ENCODE measurements at regions not wholly inside any gene's neighbourhood (a gene's known extent, or its start where the extent isn't known, plus 50 kb on each side); places are given as distances from the start of the nearest gene placed in this dataset.

DNA sequence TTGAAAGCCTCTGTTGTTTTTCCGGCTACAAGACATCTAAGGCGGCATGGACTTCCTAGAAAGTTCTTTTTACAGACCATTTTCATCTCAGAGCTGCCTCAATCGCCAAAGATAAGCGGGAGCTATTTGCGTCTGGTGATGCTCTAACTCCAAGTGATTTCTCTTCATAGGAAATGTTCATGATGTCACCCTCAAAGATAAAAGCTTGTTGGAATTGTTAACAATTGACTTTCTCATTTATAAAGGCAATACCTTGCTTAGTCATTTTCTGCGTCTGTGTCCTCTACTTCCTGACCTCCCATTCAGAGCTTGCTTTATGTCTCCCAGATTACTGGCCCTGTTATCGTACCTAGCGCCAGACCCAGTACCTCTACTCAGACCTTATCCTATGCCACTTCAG lies 259.0 kb upstream of the G2E3 start:
- Histone ChIP-seq H3K4me1 (ENCODE audit: control insufficient read depth, extremely low read depth, insufficient read depth, low read length) (no peaks in the 10 kb centered on the region), H3K4me2 (ENCODE audit: extremely low read depth, insufficient read depth, low read length) (no peak overlapping the region), H2AFZ (ENCODE audit: low read length) (no peak overlapping the region), H3K4me3 (replicated peaks in 1 of 4; ENCODE audit: control extremely low read depth in 1 of 4, insufficient read depth in 1 of 4, low read depth in 3 of 4, low read length in 4 of 4) (no peak overlapping the region), H3K79me2 (ENCODE audit: control insufficient read depth, insufficient read depth, low read length) (no peaks in the 10 kb centered on the region), H3K36me3 (ENCODE audit: control insufficient read depth, insufficient read depth, low read length) (no peaks in the 10 kb centered on the region), H3K27me3 (ENCODE audit: control insufficient read depth, insufficient read depth, low read length) (no peaks in the 10 kb centered on the region), H3K27ac (ENCODE audit: insufficient read depth, low read length) (no peak overlapping the region), H3K9ac (ENCODE audit: insufficient read depth, low read length) (no peak overlapping the region), H4K20me1 (ENCODE audit: control insufficient read depth, extremely low read depth, insufficient read depth, low read length) (no peaks in the 10 kb centered on the region), H3K9me3 (ENCODE audit: control insufficient read depth, insufficient read depth, low read depth, low read length) (no peaks in the 10 kb centered on the region)
- DNase-seq (ENCODE audit: low read depth in 2 of 2) = peak in 1 of 2 donors; percentile 23
- TF ChIP-seq EZH2 (IDR thresholded peaks at IDR 0.05; ENCODE audit: low read length, missing control alignments) = no peak
- TF ChIP-seq, protein P1, sequence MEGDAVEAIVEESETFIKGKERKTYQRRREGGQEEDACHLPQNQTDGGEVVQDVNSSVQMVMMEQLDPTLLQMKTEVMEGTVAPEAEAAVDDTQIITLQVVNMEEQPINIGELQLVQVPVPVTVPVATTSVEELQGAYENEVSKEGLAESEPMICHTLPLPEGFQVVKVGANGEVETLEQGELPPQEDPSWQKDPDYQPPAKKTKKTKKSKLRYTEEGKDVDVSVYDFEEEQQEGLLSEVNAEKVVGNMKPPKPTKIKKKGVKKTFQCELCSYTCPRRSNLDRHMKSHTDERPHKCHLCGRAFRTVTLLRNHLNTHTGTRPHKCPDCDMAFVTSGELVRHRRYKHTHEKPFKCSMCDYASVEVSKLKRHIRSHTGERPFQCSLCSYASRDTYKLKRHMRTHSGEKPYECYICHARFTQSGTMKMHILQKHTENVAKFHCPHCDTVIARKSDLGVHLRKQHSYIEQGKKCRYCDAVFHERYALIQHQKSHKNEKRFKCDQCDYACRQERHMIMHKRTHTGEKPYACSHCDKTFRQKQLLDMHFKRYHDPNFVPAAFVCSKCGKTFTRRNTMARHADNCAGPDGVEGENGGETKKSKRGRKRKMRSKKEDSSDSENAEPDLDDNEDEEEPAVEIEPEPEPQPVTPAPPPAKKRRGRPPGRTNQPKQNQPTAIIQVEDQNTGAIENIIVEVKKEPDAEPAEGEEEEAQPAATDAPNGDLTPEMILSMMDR (conservative IDR thresholded peaks at IDR 0.05 in 1 of 2, IDR thresholded peaks at IDR 0.05 in 1 of 2; ENCODE audit: low read depth in 1 of 2, low read length in 2 of 2) = no peak

DNA sequence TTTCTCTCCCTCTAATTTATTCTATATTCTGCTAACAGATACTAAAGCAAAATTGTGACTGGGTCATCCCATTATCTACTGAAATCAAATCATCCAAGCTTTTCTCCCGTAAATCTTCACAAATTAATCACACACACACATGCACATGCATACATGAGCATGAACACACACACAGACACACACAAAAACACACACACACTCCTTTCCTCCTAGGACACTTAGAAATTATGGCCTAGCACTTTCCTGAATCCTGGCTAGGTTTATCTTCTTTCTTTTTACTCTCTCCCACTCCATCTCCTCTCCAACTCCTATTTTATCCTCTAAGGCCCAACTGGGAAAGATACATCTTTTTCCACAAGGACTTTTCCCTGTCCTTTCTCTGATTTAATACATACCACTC lies 255.6 kb upstream of the G2E3 start:
- no peak overlapping the region for H3K4me3 ChIP-seq (replicated peaks in 1 of 4; ENCODE audit: control extremely low read depth in 1 of 4, insufficient read depth in 1 of 4, low read depth in 3 of 4, low read length in 4 of 4)

DNA sequence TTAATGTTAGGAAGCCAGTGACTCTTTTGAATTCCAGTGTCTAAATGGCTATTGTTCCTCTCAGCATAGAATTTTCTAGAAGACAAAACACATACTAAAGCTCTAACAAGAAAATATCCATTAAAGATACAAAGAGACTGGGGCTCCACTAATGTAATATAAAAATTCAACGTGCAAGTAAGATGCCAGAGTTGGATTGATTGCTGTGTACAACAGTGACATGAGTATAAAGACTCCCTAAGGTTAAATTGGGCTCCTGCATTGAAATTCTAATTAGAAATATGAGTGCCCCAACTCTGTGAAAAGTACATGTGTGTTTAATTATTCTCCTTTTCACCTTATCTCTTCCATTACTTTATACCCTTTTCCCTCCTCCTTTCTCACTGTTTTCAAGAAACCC lies 253.6 kb upstream of the G2E3 start:
- H3K27ac ChIP-seq (ENCODE audit: insufficient read depth, low read length) = no peak overlapping the region
- no peak overlapping the region for H3K4me2 ChIP-seq (ENCODE audit: extremely low read depth, insufficient read depth, low read length)
- no peaks in the 10 kb centered on the region for H3K36me3 ChIP-seq (ENCODE audit: control insufficient read depth, insufficient read depth, low read length)
- H3K27me3 ChIP-seq (ENCODE audit: control insufficient read depth, insufficient read depth, low read length) = no peaks in the 10 kb centered on the region
- H3K4me1 ChIP-seq (ENCODE audit: control insufficient read depth, extremely low read depth, insufficient read depth, low read length) = no peaks in the 10 kb centered on the region
- no peaks in the 10 kb centered on the region for H4K20me1 ChIP-seq (ENCODE audit: control insufficient read depth, extremely low read depth, insufficient read depth, low read length)
- H3K79me2 ChIP-seq (ENCODE audit: control insufficient read depth, insufficient read depth, low read length) = no peaks in the 10 kb centered on the region
- no peak overlapping the region for H2AFZ ChIP-seq (ENCODE audit: low read length)
- no peak overlapping the region for H3K4me3 ChIP-seq (replicated peaks in 1 of 4; ENCODE audit: control extremely low read depth in 1 of 4, insufficient read depth in 1 of 4, low read depth in 3 of 4, low read length in 4 of 4)
- no peak for DNase-seq (ENCODE audit: low read depth in 2 of 2)
- TF ChIP-seq, protein P1 (conservative IDR thresholded peaks at IDR 0.05 in 1 of 2, IDR thresholded peaks at IDR 0.05 in 1 of 2; ENCODE audit: low read depth in 1 of 2, low read length in 2 of 2) = no peak
- no peak for TF ChIP-seq EZH2 (IDR thresholded peaks at IDR 0.05; ENCODE audit: low read length, missing control alignments)
- no peaks in the 10 kb centered on the region for H3K9me3 ChIP-seq (ENCODE audit: control insufficient read depth, insufficient read depth, low read depth, low read length)
- no peak overlapping the region for H3K9ac ChIP-seq (ENCODE audit: insufficient read depth, low read length)

More for the DNA sequence above, 255.6 kb upstream of the G2E3 start:
- Histone ChIP-seq H3K27me3 (ENCODE audit: control insufficient read depth, insufficient read depth, low read length) (no peaks in the 10 kb centered on the region), H3K4me2 (ENCODE audit: extremely low read depth, insufficient read depth, low read length) (no peak overlapping the region), H4K20me1 (ENCODE audit: control insufficient read depth, extremely low read depth, insufficient read depth, low read length) (no peaks in the 10 kb centered on the region), H3K27ac (ENCODE audit: insufficient read depth, low read length) (no peak overlapping the region), H2AFZ (ENCODE audit: low read length) (no peak overlapping the region), H3K9ac (ENCODE audit: insufficient read depth, low read length) (no peak overlapping the region), H3K36me3 (ENCODE audit: control insufficient read depth, insufficient read depth, low read length) (no peaks in the 10 kb centered on the region), H3K9me3 (ENCODE audit: control insufficient read depth, insufficient read depth, low read depth, low read length) (no peaks in the 10 kb centered on the region), H3K4me1 (ENCODE audit: control insufficient read depth, extremely low read depth, insufficient read depth, low read length) (no peaks in the 10 kb centered on the region), H3K79me2 (ENCODE audit: control insufficient read depth, insufficient read depth, low read length) (no peaks in the 10 kb centered on the region)
- DNase-seq (ENCODE audit: low read depth in 2 of 2) = no peak
- TF ChIP-seq EZH2 (IDR thresholded peaks at IDR 0.05; ENCODE audit: low read length, missing control alignments) = no peak
- TF ChIP-seq, protein P1 (conservative IDR thresholded peaks at IDR 0.05 in 1 of 2, IDR thresholded peaks at IDR 0.05 in 1 of 2; ENCODE audit: low read depth in 1 of 2, low read length in 2 of 2) = no peak
